AG04449 (cell line): ENCODE measurements at regions not wholly inside any gene's neighbourhood (a gene's known extent, or its start where the extent isn't known, plus 50 kb on each side); places are given as distances from the start of the nearest gene placed in this dataset.

Experiments
- CTCF ChIA-PET: fragments of 350-600 bp; formaldehyde crosslinking; extraction: SDS; loops from one replicate; lab custom pipeline; 2021; ENCODE audit warnings: antibody characterized with exemption; lab: Yijun Ruan, JAX
- POLR2A ChIA-PET: fragments of 400-600, 350-600 bp; formaldehyde crosslinking; extraction: SDS; loops from one replicate; lab custom pipeline; 2020; ENCODE audit warnings: antibody characterized with exemption, inconsistent platforms; lab: Yijun Ruan, JAX
- DNase-seq: peaks from one replicate; pipeline ENCODE4 v3.0.0-alpha.2; 2010; ENCODE audit warnings: low read depth, low spot score
- H3K4me3 ChIP-seq: 2 replicates; pipeline ENCODE4 v1.5.1; 2011; ENCODE audit warnings: low read depth, mild to moderate bottlenecking, control low read depth, low read length
- TF ChIP-seq, protein P1 (sequence below): IDR thresholded peaks from one replicate; pipeline ENCODE4 v1.5.1; 2011; ENCODE audit warnings: mild to moderate bottlenecking, moderate library complexity, low read length, control low read depth, inconsistent platforms; ENCODE audit not compliant: insufficient read depth; ENCODE audit errors: missing control alignments

- ChIA-PET CTCF (interaction anchor here (2.2 kb wide), 1 partner anchor 390 kb away, joined by 6 read pairs; no protein-coding TSS in a partner anchor), POLR2A (no interaction called here)
- DNase-seq, result no peak
- H3K4me3 ChIP-seq, result no peak overlapping the region
- TF ChIP-seq, protein P1, sequence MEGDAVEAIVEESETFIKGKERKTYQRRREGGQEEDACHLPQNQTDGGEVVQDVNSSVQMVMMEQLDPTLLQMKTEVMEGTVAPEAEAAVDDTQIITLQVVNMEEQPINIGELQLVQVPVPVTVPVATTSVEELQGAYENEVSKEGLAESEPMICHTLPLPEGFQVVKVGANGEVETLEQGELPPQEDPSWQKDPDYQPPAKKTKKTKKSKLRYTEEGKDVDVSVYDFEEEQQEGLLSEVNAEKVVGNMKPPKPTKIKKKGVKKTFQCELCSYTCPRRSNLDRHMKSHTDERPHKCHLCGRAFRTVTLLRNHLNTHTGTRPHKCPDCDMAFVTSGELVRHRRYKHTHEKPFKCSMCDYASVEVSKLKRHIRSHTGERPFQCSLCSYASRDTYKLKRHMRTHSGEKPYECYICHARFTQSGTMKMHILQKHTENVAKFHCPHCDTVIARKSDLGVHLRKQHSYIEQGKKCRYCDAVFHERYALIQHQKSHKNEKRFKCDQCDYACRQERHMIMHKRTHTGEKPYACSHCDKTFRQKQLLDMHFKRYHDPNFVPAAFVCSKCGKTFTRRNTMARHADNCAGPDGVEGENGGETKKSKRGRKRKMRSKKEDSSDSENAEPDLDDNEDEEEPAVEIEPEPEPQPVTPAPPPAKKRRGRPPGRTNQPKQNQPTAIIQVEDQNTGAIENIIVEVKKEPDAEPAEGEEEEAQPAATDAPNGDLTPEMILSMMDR, result no peak
Measured at GRCh38 chr9:91043056-91043810, 241.6 kb downstream of the SYK start.

DNA sequence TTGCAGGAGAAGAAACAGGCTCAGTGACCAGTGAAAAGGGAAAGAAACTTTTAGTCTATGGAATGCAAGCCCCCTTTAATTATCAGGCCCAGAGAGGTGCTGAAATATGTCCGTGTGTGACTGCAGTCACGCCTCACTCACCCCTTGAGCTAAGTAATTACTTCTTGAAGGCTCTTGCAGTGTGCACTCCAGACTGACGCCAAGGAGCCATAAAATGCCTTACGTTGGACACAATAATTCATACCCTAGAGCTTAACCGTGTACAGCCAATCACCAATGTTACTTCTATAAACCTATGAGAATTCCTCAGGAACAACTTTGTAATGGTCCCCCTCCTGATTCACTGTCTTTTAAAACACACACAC is 242.2 kb downstream of the SYK start:
- POLR2A ChIA-PET, result no interaction called here

GRCh38 chr9:91044354-91044753 is 242.7 kb downstream of the SYK start:
- no peak overlapping the region for H3K4me3 ChIP-seq
- CTCF ChIA-PET, result interaction anchor here (2.2 kb wide), 1 partner anchor 389 kb away, joined by 6 read pairs; no protein-coding TSS in a partner anchor
- TF ChIP-seq, protein P1, result no peak
- POLR2A ChIA-PET, result interaction anchor here (0.6 kb wide), 1 partner anchor 80 kb away, joined by 3 read pairs; no protein-coding TSS in a partner anchor
- DNase-seq, result no peak

More for the DNA sequence above, 242.2 kb downstream of the SYK start:
- TF ChIP-seq, protein P1, result no peak
- no peak overlapping the region for H3K4me3 ChIP-seq
- CTCF ChIA-PET, result interaction anchor here (2.2 kb wide), 1 partner anchor 390 kb away, joined by 6 read pairs; no protein-coding TSS in a partner anchor
- DNase-seq, result no peak

GRCh38 chr9:91045041-91045440 is 243.4 kb downstream of the SYK start:
- DNase-seq, result no peak
- H3K4me3 ChIP-seq, result no peak overlapping the region
- TF ChIP-seq, protein P1, result no peak
- POLR2A ChIA-PET, result interaction anchor here (0.6 kb wide), 1 partner anchor 80 kb away, joined by 3 read pairs; no protein-coding TSS in a partner anchor
- CTCF ChIA-PET, result interaction anchor here (1.0 to 2.2 kb wide), 3 partner anchors 38 to 389 kb away, joined by 3 to 6 read pairs (median 4); no protein-coding TSS in a partner anchor

DNA sequence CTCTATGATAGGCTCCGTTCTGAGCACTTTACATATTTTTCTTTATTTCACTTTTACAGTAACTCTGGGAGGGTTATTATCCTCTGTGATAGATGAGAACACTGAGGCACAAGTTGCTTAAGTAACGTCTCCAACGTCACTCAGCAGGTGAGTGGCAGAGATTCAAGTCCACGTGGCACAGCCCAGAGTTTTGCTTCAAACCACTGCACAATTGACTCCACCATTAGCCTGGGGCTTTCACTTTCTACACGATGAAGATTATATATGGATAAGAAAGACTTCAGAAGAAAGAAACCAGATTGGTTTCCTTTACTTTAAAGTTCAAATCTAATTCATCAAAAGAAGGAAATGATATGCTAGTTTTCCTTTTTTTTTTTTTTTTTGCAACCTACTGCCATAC is 245.9 kb downstream of the SYK start:
- ChIA-PET CTCF (no interaction called here), POLR2A (no interaction called here)
- no peak for DNase-seq
- H3K4me3 ChIP-seq, result no peak overlapping the region
- TF ChIP-seq, protein P1, result no peak

DNA sequence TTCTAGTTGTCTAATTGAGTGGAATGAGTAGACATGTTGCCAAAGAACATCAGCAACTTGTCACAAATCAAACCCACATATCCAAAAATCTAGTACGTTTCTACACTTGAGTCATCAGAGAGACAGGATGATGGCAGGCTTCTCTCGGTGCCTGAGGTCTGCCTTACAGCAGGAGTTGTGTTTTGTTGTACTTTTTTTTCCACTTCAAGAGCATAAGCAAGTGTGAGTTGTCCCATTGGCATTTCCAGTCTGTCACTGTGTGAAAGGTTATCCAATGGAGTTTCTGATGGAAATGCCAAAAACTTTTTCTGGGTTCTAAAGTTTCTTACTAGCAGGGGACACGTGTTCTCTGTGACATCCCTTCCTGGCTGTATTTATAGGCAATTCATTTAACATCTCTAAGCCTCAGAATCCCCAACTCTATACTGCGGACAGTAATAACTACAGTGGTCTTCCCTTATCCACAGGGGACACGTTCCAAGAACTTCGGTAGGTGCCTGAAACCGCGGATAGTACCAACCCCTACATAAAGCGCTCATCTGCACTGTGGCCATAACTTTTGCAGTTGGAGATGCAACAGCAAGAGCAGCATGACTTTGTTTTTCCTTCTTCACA is 246.5 kb downstream of the SYK start:
- H3K4me3 ChIP-seq, result no peak overlapping the region
- peak; percentile 79 for DNase-seq
- ChIA-PET POLR2A (no interaction called here), CTCF (no interaction called here)
- TF ChIP-seq, protein P1, result no peak
